Peyer's patch (tissue), 4 donors: ENCODE measurements at regions not wholly inside any gene's neighbourhood (a gene's known extent, or its start where the extent isn't known, plus 50 kb on each side); places are given as distances from the start of the nearest gene placed in this dataset.
"Not testable (repeated sequence)": the region's sequence is repeated elsewhere in the genome, so short reads cannot be mapped to it uniquely, and the experiment has no call there.

ENCODE experiments used
- POLR2A ChIP-seq, 2 donors: fragments of 450-650 bp; IDR thresholded peaks; one replicate each; pipeline ENCODE4 v1.5.1; 2017; ENCODE audit warnings: antibody characterized with exemption in 2 of 2, mild to moderate bottlenecking in 2 of 2, moderate library complexity in 2 of 2
- TF ChIP-seq, protein P1 (sequence below), 6 experiments: fragments of 450-650 bp in 4 of 6; fragments of 200-600 bp in 2 of 6; sonication (generic) in 1 of 6; IDR thresholded peaks; one replicate each; pipeline ENCODE4 v1.5.1; 2017 to 2019; ENCODE audit warnings: antibody characterized with exemption in 6 of 6, mild to moderate bottlenecking in 3 of 6, moderate library complexity in 1 of 6

DNA sequence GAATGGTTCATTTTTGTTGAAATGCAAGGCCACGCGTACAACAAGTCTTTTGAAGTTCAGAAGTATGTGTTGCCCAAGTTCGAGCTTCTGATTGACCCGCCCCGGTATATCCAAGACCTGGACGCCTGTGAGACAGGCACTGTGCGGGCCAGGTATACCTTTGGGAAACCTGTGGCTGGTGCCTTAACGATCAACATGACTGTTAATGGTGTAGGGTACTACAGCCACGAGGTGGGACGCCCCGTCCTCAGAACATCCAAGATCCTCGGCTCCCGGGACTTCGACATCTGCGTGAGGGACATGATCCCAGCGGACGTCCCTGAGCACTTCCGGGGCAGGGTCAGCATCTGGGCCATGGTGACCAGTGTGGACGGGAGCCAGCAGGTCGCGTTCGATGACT lies 1246.9 kb upstream of the PHF14 start:
- TF ChIP-seq, protein P1, sequence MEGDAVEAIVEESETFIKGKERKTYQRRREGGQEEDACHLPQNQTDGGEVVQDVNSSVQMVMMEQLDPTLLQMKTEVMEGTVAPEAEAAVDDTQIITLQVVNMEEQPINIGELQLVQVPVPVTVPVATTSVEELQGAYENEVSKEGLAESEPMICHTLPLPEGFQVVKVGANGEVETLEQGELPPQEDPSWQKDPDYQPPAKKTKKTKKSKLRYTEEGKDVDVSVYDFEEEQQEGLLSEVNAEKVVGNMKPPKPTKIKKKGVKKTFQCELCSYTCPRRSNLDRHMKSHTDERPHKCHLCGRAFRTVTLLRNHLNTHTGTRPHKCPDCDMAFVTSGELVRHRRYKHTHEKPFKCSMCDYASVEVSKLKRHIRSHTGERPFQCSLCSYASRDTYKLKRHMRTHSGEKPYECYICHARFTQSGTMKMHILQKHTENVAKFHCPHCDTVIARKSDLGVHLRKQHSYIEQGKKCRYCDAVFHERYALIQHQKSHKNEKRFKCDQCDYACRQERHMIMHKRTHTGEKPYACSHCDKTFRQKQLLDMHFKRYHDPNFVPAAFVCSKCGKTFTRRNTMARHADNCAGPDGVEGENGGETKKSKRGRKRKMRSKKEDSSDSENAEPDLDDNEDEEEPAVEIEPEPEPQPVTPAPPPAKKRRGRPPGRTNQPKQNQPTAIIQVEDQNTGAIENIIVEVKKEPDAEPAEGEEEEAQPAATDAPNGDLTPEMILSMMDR (IDR thresholded peaks at IDR 0.05) = not testable (repeated sequence)
- not testable (repeated sequence) for TF ChIP-seq POLR2A (IDR thresholded peaks at IDR 0.05)
